ENCODE measurements at regions not wholly inside any gene's neighbourhood (a gene's known extent, or its start where the extent isn't known, plus 50 kb on each side); places are given as distances from the start of the nearest gene placed in this dataset.

DNA sequence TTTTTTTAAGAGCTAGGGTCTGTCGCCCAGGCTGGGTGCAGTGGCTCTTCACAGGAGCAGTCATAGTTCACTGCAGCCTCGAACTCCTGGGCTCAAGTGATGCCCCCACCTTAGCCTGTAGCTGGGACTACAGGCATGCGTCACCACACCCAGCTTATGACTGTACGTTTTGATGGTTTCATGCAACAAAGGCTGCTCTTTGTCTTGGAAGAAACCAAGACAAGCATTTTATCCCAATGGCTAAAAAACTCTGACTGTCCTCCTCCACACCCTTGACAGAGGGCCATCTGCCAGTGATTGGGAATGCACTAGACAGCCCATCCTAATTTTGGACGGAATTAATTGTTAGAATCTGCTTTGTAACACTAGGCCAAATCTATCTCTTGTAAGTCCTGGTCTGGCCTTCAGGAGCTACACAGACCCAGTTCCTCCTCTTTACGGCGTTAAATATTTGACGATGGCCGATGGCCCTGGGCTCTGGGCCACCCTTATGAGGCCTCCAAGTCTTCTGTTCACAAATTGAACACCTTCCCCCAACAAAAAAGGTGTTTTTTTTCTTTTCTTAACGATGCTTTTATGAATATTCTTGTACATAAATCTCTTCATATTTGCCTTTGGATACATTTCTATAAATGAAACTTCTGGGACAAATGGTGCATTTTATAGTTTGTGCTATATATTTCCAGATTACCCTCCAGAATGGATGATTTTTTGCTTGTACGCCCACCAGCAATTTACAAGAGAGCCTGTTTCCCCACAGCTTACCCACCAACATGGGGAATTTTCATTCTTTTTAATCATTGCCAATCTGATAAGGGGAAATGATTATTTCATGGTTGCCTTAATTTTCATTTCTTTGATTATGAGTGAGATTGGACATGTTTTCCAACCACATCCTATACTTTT is 104.8 kb upstream of the SLC25A33 start:
- POLR2A ChIA-PET, result interaction anchor here in 1 of 2 donors (0.7 kb wide), 1 partner anchor 22 kb away, joined by 4 read pairs; no protein-coding TSS in a partner anchor
- no peaks in the 10 kb centered on the region for H3K9me3 Mint-ChIP-seq
- 88% methylated on average over 9 of the region's 11 CpGs for WGBS (ENCODE audit: insufficient coverage)

DNA sequence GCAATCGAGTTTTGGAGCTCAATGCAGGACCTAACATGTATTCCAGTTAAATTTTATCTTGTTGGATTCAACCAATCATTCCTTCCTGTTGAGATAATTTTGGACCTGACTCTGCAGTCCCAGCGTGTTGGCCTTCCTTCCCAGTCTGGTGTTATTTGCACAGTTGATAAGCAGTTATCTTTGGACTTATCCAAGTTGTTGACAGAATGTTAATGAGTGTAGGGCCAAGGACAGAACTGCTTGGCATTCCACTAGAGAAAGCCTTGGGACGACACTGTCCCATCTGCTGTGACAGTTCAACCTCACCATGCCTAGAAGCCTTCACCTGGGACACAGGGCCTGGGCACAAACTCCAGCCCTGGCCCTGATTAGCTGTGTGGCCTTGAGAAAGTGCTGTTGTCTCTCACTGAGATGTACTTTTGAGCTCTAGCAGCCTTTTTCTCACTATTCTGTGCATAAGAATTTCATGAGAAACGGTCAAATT is 104.1 kb upstream of the SLC25A33 start:
- Mint-ChIP-seq H3K27me3 (peaks cover 0 to 9% of the 10 kb centered on the region in 2 donors), H3K36me3 (no peaks in the 10 kb centered on the region), H3K4me1 (peaks cover 0 to 2% (median 2%) of the 10 kb centered on the region in 3 donors), H3K9me3 (no peaks in the 10 kb centered on the region), H3K27ac (no peak overlapping the region), H3K4me3 (no peak overlapping the region)
- ATAC-seq (replicated peaks in 1 of 4) (no peak), DNase-seq (no peak)
- peaks cover 0 to 14% of the 10 kb centered on the region in 2 experiments for H3K27me3 ChIP-seq (replicated peaks in 1 of 2; ENCODE audit: control insufficient read depth in 2 of 2, extremely low read depth in 1 of 2, insufficient read depth in 2 of 2, low read length in 1 of 2)
- WGBS (ENCODE audit: insufficient coverage), result 79% methylated on average over 2 of the region's 4 CpGs
- ChIA-PET POLR2A (no interaction called here), CTCF (no interaction called here)
- H3K36me3 ChIP-seq (ENCODE audit: control insufficient read depth in 2 of 2, extremely low read depth in 1 of 2, insufficient read depth in 1 of 2, low read length in 1 of 2), result no peaks in the 10 kb centered on the region
- H3K9me3 ChIP-seq, result no peaks in the 10 kb centered on the region
- no peak overlapping the region for H3K27ac ChIP-seq (ENCODE audit: low read length)
- no peak overlapping the region for H3K4me3 ChIP-seq (ENCODE audit: control insufficient read depth in 1 of 2, extremely low read depth in 1 of 2, low read length in 1 of 2)
- no peaks in the 10 kb centered on the region for H3K4me1 ChIP-seq (ENCODE audit: control insufficient read depth in 1 of 2, extremely low read depth in 1 of 2, insufficient read depth in 2 of 2, low read length in 2 of 2)

More for the DNA sequence above, 104.8 kb upstream of the SLC25A33 start:
- Mint-ChIP-seq H3K4me1 (peaks cover 4 to 9% (median 8%) of the 10 kb centered on the region in 3 donors), H3K36me3 (no peaks in the 10 kb centered on the region), H3K4me3 (no peak overlapping the region), H3K27me3 (peaks cover 0 to 7% of the 10 kb centered on the region in 2 donors), H3K27ac (no peak overlapping the region)
- DNase-seq (no peak), ATAC-seq (replicated peaks in 1 of 4) (no peak)
- H3K36me3 ChIP-seq (ENCODE audit: control insufficient read depth in 2 of 2, extremely low read depth in 1 of 2, insufficient read depth in 1 of 2, low read length in 1 of 2), result no peaks in the 10 kb centered on the region
- H3K27me3 ChIP-seq (replicated peaks in 1 of 2; ENCODE audit: control insufficient read depth in 2 of 2, extremely low read depth in 1 of 2, insufficient read depth in 2 of 2, low read length in 1 of 2), result peaks cover 0 to 14% of the 10 kb centered on the region in 2 experiments
- H3K27ac ChIP-seq (ENCODE audit: low read length), result no peak overlapping the region
- no peaks in the 10 kb centered on the region for H3K9me3 ChIP-seq
- peaks cover under 1 to 3% of the 10 kb centered on the region in 2 experiments for H3K4me1 ChIP-seq (ENCODE audit: control insufficient read depth in 1 of 2, extremely low read depth in 1 of 2, insufficient read depth in 2 of 2, low read length in 2 of 2)
- no peak overlapping the region for H3K4me3 ChIP-seq (ENCODE audit: control insufficient read depth in 1 of 2, extremely low read depth in 1 of 2, low read length in 1 of 2)
- CTCF ChIA-PET, result no interaction called here

DNA sequence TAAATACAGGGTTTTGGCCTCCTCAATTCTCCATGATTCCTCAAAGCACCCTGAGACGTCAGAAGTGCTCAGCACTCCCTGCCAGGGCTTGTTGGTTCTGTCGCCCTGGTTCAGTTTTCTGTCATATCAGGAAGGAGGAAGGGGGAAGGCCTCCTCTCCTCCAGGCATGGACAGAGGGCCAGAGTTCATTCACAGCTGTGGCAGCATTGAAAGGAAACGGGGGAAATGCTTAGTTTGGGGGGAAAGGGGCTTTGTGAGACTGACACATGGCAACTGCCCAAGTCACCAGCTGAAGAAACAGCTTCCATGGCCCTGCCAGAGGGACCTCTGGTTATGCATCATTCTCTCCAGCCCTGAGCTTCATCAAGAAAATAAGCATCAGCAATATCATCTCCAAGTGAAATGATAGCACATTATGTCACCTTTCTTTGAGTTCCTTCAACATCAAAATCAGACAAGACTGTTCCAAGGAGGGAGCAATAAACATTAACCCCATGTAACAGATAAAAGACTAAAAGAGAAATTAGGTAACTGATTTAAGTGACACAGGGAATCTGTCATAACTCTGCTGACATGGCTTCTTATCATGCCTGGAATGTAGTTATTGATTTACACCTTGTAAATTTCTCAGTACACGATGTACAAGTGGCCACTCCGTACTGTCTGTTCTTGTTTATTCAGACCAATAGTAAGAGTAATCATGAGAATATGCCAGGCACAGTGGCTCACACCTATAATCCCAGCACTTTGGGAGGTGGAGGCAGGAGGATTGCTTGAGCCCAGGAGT is 103.2 kb upstream of the SLC25A33 start:
- Histone ChIP-seq H3K27ac (ENCODE audit: low read length) (no peak overlapping the region), H3K36me3 (ENCODE audit: control insufficient read depth in 2 of 2, extremely low read depth in 1 of 2, insufficient read depth in 1 of 2, low read length in 1 of 2) (no peaks in the 10 kb centered on the region), H3K27me3 (replicated peaks in 1 of 2; ENCODE audit: control insufficient read depth in 2 of 2, extremely low read depth in 1 of 2, insufficient read depth in 2 of 2, low read length in 1 of 2) (peaks cover 0 to 18% of the 10 kb centered on the region in 2 experiments), H3K4me3 (ENCODE audit: control insufficient read depth in 1 of 2, extremely low read depth in 1 of 2, low read length in 1 of 2) (no peak overlapping the region), H3K9me3 (no peaks in the 10 kb centered on the region), H3K4me1 (ENCODE audit: control insufficient read depth in 1 of 2, extremely low read depth in 1 of 2, insufficient read depth in 2 of 2, low read length in 2 of 2) (no peaks in the 10 kb centered on the region)
- peaks cover 0 to 11% of the 10 kb centered on the region in 2 donors for H3K27me3 Mint-ChIP-seq
- H3K27ac Mint-ChIP-seq, result no peak overlapping the region
- no peaks in the 10 kb centered on the region for H3K4me1 Mint-ChIP-seq
- no peaks in the 10 kb centered on the region for H3K9me3 Mint-ChIP-seq
- POLR2A ChIA-PET, result no interaction called here
- CTCF ChIA-PET, result no interaction called here
- no peak overlapping the region for H3K4me3 Mint-ChIP-seq
- no peak for DNase-seq
- no peaks in the 10 kb centered on the region for H3K36me3 Mint-ChIP-seq
- WGBS (ENCODE audit: insufficient coverage), result 100% methylated on average over 1 of the region's 5 CpGs
- ATAC-seq (replicated peaks in 1 of 4), result no peak

DNA sequence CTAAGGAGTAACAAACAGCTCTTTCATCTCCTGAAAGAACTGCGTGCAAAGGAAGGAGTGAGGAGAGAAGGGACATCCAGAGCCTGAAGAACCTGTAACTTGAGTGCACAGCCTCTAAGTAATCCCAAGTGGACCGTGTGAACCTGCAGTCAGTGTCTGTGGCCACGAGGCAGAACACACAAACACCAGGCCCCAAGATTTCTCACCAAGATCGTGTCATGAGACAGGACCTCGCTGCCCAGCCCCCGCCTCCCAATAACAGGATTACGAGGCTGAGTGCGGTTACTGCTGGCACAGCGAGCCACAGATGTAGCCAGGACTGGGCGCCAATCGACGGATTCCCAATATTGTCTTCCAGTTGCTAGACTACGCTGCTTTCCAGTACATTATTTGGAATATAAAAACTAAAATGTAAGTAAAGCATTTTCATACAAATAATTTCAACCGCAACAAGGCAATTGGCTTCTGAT is 101.3 kb upstream of the SLC25A33 start:
- Histone ChIP-seq H3K4me1 (ENCODE audit: control insufficient read depth in 1 of 2, extremely low read depth in 1 of 2, insufficient read depth in 2 of 2, low read length in 2 of 2) (no peaks in the 10 kb centered on the region), H3K27ac (ENCODE audit: low read length) (no peak overlapping the region), H3K9me3 (no peaks in the 10 kb centered on the region), H3K27me3 (replicated peaks in 1 of 2; ENCODE audit: control insufficient read depth in 2 of 2, extremely low read depth in 1 of 2, insufficient read depth in 2 of 2, low read length in 1 of 2) (peaks cover 0 to 27% of the 10 kb centered on the region in 2 experiments), H3K4me3 (ENCODE audit: control insufficient read depth in 1 of 2, extremely low read depth in 1 of 2, low read length in 1 of 2) (no peak overlapping the region), H3K36me3 (ENCODE audit: control insufficient read depth in 2 of 2, extremely low read depth in 1 of 2, insufficient read depth in 1 of 2, low read length in 1 of 2) (no peaks in the 10 kb centered on the region)
- ATAC-seq (replicated peaks in 1 of 4) (no peak), DNase-seq (no peak)
- WGBS (ENCODE audit: insufficient coverage), result 81% methylated on average over 9 of the region's 14 CpGs
- H3K27me3 Mint-ChIP-seq, result peaks cover 0 to 13% of the 10 kb centered on the region in 2 donors
- ChIA-PET CTCF (interaction anchor here in 1 of 2 donors (0.6 kb wide), 1 partner anchor 45 kb away, joined by 3 read pairs; no protein-coding TSS in a partner anchor), POLR2A (no interaction called here)
- no peaks in the 10 kb centered on the region for H3K36me3 Mint-ChIP-seq
- no peaks in the 10 kb centered on the region for H3K4me1 Mint-ChIP-seq
- H3K9me3 Mint-ChIP-seq, result no peaks in the 10 kb centered on the region
- H3K4me3 Mint-ChIP-seq, result no peak overlapping the region
- no peak overlapping the region for H3K27ac Mint-ChIP-seq

DNA sequence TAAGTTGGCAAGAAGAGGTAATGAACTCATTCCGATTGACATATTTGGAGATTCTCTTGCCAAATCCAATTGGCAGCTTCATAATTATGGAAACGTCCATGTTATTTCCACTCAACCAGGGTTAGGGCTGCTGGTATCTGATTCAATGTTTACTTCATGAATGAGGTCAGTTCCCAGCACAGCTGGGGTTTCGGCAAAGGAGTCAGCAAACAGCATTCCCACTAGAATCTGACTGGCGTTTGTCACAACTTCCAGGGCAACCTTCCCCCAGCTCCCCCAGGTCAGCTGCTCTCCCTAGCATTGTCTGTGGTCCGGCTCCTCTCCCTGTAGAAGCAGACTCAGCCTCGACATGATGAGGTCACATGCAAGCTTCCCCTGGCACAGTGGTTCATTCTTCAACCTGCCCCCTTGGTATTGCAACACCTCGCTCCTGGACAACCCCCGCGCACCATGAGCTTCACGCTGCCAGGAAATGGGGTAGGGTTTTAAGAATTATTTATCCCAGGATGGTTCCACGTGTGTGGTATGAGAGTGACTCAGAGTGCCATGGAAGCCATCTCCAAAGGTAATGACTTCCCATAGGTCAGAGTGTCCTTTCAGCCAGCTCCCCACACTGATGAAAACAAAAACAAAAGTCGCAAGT is 100.7 kb upstream of the SLC25A33 start:
- no peaks in the 10 kb centered on the region for H3K36me3 Mint-ChIP-seq
- no peak overlapping the region for H3K4me3 Mint-ChIP-seq
- H3K9me3 ChIP-seq, result no peaks in the 10 kb centered on the region
- H3K27me3 ChIP-seq (replicated peaks in 1 of 2; ENCODE audit: control insufficient read depth in 2 of 2, extremely low read depth in 1 of 2, insufficient read depth in 2 of 2, low read length in 1 of 2), result peaks cover 0 to 27% of the 10 kb centered on the region in 2 experiments
- H3K27ac Mint-ChIP-seq, result no peak overlapping the region
- POLR2A ChIA-PET, result interaction anchor here in 1 of 2 donors (0.7 kb wide), 1 partner anchor 16 kb away, joined by 3 read pairs; no protein-coding TSS in a partner anchor
- H3K4me1 ChIP-seq (ENCODE audit: control insufficient read depth in 1 of 2, extremely low read depth in 1 of 2, insufficient read depth in 2 of 2, low read length in 2 of 2), result no peaks in the 10 kb centered on the region
- CTCF ChIA-PET, result interaction anchor here in 1 of 2 donors (0.6 kb wide), 2 partner anchors 19 to 45 kb away, joined by 3 to 6 read pairs; no protein-coding TSS in a partner anchor
- 68% methylated on average over 5 of the region's 12 CpGs for WGBS (ENCODE audit: insufficient coverage)
- no peak overlapping the region for H3K27ac ChIP-seq (ENCODE audit: low read length)
- ATAC-seq (replicated peaks in 1 of 4) (no peak), DNase-seq (no peak)
- H3K27me3 Mint-ChIP-seq, result peaks cover 0 to 13% of the 10 kb centered on the region in 2 donors
- no peaks in the 10 kb centered on the region for H3K4me1 Mint-ChIP-seq
- H3K4me3 ChIP-seq (ENCODE audit: control insufficient read depth in 1 of 2, extremely low read depth in 1 of 2, low read length in 1 of 2), result no peak overlapping the region
- no peaks in the 10 kb centered on the region for H3K9me3 Mint-ChIP-seq
- no peaks in the 10 kb centered on the region for H3K36me3 ChIP-seq (ENCODE audit: control insufficient read depth in 2 of 2, extremely low read depth in 1 of 2, insufficient read depth in 1 of 2, low read length in 1 of 2)

Measured in T-cell (primary cell).